ENCODE measurements at regions not wholly inside any gene's neighbourhood (a gene's known extent, or its start where the extent isn't known, plus 50 kb on each side); places are given as distances from the start of the nearest gene placed in this dataset.

GRCh38 chr3:72341920-72342319 lies 506.3 kb downstream of the SHQ1 start:
- Histone ChIP-seq H3K36me3 (ENCODE audit: control insufficient read depth, insufficient read depth, low read length) (no peaks in the 10 kb centered on the region), H2AK9ac (replicated peaks; ENCODE audit: low read depth, low read length, poor library complexity) (peak overlapping the region; percentile 2), H3K4me2 (ENCODE audit: low read depth, low read length) (no peak overlapping the region), H3K18ac (ENCODE audit: low read depth, low read length) (no peak overlapping the region), H3K4me1 (ENCODE audit: control insufficient read depth, insufficient read depth, low read length) (peaks cover 14% of the 10 kb centered on the region), H2BK15ac (ENCODE audit: low read depth, low read length) (no peak overlapping the region), H3K9me1 (ENCODE audit: insufficient read depth, low read length) (peaks cover 25% of the 10 kb centered on the region), H3K27me3 (ENCODE audit: control insufficient read depth, insufficient read depth, low read length) (no peaks in the 10 kb centered on the region), H4K20me1 (ENCODE audit: insufficient read depth, low read length) (no peaks in the 10 kb centered on the region), H3K23ac (ENCODE audit: low read depth, low read length) (no peak overlapping the region), H2BK120ac (ENCODE audit: low read depth, low read length) (no peak overlapping the region), H2AK5ac (ENCODE audit: low read depth, low read length) (no peak overlapping the region), H2AFZ (replicated peaks; ENCODE audit: low read length, poor library complexity) (no peak overlapping the region), H3K14ac (replicated peaks; ENCODE audit: low read depth, low read length) (no peak overlapping the region), H2BK20ac (ENCODE audit: low read depth, low read length) (no peak overlapping the region), H3K79me1 (ENCODE audit: low read depth in 1 of 2, low read length in 2 of 2) (no peaks in the 10 kb centered on the region), H3K56ac (ENCODE audit: extremely low read depth, insufficient read depth, low read length) (no peak overlapping the region), H4K91ac (ENCODE audit: insufficient read depth, low read depth, low read length) (no peak overlapping the region), H2BK5ac (ENCODE audit: low read depth, low read length, poor library complexity, severe bottlenecking) (no peak overlapping the region), H3K9ac (ENCODE audit: low read depth, low read length) (no peak overlapping the region), H4K5ac (ENCODE audit: low read depth, low read length) (no peak overlapping the region), H3K4ac (ENCODE audit: low read depth, low read length) (no peak overlapping the region), H4K8ac (ENCODE audit: low read depth in 2 of 2, low read length in 2 of 2) (no peak overlapping the region), H3K27ac (ENCODE audit: insufficient read depth, low read length) (no peak overlapping the region), H3K9me3 (ENCODE audit: control insufficient read depth, insufficient read depth, low read length) (no peaks in the 10 kb centered on the region), H3K4me3 (ENCODE audit: insufficient read depth, low read depth, low read length) (no peak overlapping the region)
- DNase-seq, result no peak
- WGBS, 2 experiments (ENCODE audit: extremely low coverage in 2 of 2, insufficient read length in 1 of 2), result 80% methylated on average over 1 of the region's 2 CpGs; no CpG with 5 or more reads in 1 of the 2 experiments
- CTCF ChIA-PET, result no interaction called here
- TF ChIP-seq MAFK (IDR thresholded peaks at IDR 0.05; ENCODE audit: low read depth, low read length), result no peak
- TF ChIP-seq BHLHE40 (IDR thresholded peaks at IDR 0.05; ENCODE audit: low read depth, low read length), result no peak
- no peak for TF ChIP-seq NFE2L2 (IDR thresholded peaks at IDR 0.05; ENCODE audit: low read depth, low read length)
- ATAC-seq (ENCODE audit: low read depth), result no peak
- dilution Hi-C loops (cut with HindIII; ENCODE audit: low sequenced_read_pairs, unreplicated experiment) (no loop called here), intact Hi-C loops (cut with micrococcal nuclease) (no loop called here), in situ Hi-C loops (cut with MboI; ENCODE audit: low sequenced_read_pairs) (no loop called here)
- POLR2A ChIA-PET (ENCODE audit: unreplicated experiment), result no interaction called here
- BruUV-seq (replicated peaks), result no TSS peak

Measured in IMR-90 (cell line).